VCaP (cell line): ENCODE measurements at regions not wholly inside any gene's neighbourhood (a gene's known extent, or its start where the extent isn't known, plus 50 kb on each side); places are given as distances from the start of the nearest gene placed in this dataset.
"Not testable (repeated sequence)": the region's sequence is repeated elsewhere in the genome, so short reads cannot be mapped to it uniquely, and the experiment has no call there.

Experiments
- H3K27ac ChIP-seq: fragments of 450-650 bp; 2 replicates; pipeline ENCODE4 v1.5.1; 2017
- TF ChIP-seq, protein P1 (sequence below): fragments of 450-650 bp; conservative IDR thresholded peaks from 2 replicates; pipeline ENCODE4 v1.5.1; 2017; ENCODE audit warnings: mild to moderate bottlenecking, moderate library complexity

DNA sequence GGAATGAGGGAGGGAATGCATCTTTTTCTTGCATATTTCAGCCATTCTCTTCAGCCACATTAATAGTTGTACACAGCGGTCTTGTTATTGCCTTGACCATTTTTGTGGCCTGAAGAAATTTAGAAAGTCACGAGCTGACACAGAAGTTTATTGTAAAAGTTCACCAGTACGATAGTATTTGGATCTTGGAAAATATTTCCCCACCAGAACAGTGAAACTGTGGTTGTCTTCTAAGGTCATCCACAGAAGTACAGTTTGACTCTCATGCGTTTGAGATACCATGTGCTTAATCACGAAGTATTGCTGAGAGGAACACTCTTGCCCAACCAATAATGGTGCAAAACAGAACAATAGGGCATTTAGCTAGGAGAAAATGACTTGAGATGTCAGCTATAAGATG is 409.2 kb upstream of the AMELY start:
- TF ChIP-seq, protein P1, sequence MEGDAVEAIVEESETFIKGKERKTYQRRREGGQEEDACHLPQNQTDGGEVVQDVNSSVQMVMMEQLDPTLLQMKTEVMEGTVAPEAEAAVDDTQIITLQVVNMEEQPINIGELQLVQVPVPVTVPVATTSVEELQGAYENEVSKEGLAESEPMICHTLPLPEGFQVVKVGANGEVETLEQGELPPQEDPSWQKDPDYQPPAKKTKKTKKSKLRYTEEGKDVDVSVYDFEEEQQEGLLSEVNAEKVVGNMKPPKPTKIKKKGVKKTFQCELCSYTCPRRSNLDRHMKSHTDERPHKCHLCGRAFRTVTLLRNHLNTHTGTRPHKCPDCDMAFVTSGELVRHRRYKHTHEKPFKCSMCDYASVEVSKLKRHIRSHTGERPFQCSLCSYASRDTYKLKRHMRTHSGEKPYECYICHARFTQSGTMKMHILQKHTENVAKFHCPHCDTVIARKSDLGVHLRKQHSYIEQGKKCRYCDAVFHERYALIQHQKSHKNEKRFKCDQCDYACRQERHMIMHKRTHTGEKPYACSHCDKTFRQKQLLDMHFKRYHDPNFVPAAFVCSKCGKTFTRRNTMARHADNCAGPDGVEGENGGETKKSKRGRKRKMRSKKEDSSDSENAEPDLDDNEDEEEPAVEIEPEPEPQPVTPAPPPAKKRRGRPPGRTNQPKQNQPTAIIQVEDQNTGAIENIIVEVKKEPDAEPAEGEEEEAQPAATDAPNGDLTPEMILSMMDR = no peak

DNA sequence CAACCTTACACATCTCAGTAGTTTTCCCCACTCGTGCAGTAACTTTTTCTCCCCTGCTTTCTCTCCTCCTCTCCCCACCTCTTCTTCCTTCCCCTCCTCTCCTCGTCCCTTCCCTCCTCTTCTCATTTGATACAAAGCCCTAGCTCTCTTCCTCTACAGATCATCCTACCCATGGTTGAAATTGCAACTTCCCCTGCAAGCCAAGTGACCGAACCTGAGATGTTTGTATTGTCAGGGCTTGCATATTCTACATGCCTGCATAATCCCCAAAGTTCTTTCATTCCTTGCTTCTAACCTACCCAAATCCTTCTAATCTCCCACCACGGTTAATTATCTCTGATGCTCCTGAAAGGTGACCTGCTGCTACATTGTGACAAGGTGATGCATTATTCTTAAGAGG is 408.6 kb upstream of the AMELY start:
- H3K27ac ChIP-seq = not testable (repeated sequence)

More for the DNA sequence above, 409.2 kb upstream of the AMELY start:
- no peak overlapping the region for H3K27ac ChIP-seq

DNA sequence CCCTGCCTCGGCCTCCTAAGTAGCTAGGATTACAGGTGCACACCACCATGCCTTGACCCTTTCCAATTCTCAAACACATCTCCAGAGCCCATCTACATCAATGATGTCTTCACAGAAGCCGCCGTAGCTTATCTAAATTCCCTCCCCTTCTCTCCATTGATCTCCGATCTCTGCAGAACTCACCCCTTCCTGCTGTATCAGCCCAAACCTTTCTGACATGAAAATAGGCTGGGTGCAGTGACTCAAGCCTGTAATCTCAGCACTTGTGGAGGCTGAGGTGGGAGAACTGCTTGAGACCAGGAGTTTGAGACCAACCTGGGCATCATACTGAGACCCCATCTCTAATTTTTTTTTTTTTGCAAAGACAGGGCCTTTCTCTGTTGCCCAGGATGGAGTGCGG is 406.6 kb upstream of the AMELY start:
- H3K27ac ChIP-seq = no peak overlapping the region
- TF ChIP-seq, protein P1 = no peak

DNA sequence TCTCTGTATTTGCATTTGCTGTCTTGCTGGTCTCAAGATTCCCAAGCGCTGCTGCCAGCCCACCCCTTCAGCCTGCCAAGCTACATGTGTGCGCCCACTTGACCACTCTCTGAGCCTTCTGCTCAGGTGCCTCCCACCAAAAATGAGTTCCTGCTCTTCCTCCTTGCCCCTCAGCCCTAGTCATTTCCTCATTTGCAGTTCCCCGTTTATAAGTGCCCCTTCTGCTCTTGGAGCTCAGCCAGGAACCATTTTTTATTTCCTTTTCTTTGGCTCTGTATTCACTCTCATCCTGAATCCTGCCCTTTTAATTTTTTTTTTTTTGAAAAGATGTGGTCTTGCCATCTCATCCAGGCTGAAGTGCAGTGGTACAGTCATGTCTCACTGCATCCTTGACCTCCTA is 406.0 kb upstream of the AMELY start:
- TF ChIP-seq, protein P1 = no peak
- no peak overlapping the region for H3K27ac ChIP-seq

DNA sequence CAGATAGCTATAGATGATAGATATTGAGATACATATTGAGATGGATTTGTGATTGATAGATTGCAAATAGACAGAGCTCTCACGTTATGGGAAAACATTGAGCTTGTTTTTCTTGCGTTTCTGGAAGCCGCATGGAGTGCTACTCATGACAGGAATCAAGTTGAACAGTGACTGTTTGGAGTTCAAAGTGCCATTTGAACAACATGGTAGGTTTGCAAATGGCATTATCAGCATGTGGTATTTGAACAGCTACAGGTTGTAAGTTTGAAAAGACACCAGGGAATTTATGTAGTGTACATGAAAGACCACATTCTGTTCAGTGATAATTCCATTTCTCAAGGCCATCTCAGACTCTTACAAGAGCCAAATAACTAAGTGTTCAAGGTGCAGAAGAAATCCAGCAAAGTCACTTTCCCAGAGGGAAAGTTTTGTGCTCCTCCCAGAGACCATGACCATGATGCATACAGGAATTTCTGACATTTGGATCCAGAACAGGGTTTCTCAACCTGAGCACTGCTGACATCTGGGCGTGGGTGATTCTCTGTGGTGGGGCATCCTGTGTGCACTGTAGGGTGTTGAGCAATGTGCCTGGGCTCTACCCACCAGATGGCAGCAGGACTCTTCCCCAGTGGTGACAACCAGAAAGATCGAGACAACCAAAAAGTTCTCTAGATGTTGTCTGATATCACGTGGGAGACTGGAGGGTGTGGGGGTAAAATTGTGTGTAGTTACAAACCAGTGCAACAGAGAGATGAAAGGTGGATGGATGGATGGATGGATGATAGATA is 399.1 kb upstream of the AMELY start:
- TF ChIP-seq, protein P1 = no peak
- no peak overlapping the region for H3K27ac ChIP-seq

DNA sequence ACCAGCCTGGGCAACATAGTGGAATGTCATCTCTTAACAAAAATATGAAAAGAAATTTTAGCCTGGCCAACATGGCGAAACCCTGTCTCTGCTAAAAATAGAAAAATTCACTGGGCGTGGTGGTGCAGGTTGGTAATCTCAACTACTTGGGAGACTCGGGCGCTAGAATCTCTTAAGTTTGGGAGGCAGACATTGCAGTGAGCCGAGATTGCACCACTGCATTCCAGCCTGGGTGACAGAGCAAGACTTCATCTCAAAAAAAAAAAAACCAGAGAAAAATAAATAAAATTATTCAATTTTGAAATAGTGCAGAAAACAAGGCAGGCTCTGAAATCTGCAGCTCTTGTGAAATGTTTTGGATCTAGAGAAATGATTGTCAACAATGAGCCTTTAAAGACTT is 397.3 kb upstream of the AMELY start:
- no peak overlapping the region for H3K27ac ChIP-seq
- TF ChIP-seq, protein P1 = no peak

DNA sequence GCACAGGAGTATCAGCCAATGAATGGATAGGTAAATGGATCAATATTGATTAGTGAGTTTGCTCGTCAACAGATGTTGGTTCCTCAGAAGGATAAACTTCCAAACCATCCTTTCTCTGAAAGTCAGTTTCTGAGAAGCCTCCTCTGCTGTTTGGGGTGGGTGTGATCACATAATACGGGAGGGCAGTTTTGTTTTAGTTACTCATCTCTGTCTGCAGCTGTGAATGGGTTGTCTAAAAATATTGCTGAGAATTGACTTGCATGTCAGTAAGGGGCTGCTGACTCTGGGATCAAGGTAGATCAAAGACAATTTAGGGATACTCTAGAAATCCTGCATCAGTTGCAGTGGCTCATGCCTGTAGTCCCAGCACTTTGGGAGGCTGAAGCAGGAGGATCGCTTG is 390.8 kb upstream of the AMELY start:
- H3K27ac ChIP-seq = no peak overlapping the region
- TF ChIP-seq, protein P1 = no peak

DNA sequence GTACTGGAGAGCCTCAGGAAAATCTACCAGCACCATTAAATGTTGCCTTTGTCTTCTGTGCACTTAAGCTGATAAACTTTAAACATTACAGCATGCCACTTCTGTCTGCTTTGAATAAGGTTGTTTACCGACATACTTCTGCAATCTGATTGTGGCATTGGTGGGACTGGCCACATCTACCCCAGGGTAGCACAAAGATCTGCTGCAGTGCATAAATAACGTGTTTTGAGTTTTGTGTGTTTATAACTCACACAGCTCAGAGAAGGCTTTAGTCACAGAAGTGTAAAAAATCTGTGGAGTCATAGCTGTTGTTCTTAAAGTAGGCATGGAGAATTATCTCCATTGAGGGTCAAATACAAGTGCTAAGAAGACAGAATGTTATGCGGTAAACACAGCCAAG is 388.4 kb upstream of the AMELY start:
- H3K27ac ChIP-seq = no peak overlapping the region
- TF ChIP-seq, protein P1 = no peak
